ENCODE measurements at regions not wholly inside any gene's neighbourhood (a gene's known extent, or its start where the extent isn't known, plus 50 kb on each side); places are given as distances from the start of the nearest gene placed in this dataset.
"Not testable (repeated sequence)": the region's sequence is repeated elsewhere in the genome, so short reads cannot be mapped to it uniquely, and the experiment has no call there.

DNA sequence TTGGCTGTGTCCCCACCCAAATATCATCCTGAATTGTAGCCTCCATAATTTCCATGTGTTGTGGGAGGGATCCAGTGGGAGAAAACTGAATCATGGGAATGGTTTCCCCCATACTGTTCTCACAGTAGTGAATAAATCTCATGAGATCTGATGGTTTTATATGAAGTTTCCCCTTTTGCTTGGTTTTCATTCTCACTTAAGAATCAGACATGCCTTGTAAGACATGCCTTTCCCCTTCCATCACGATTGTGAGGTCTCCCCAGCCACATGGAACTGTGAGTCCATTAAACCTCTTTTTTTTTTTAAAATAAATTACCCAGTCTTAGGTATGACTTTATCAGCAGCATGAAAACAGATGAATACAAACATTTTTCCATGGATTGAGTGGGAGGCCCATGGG is 652.9 kb downstream of the ETNK1 start:
- H3K27ac Mint-ChIP-seq (ENCODE audit: unreplicated experiment), result no peak overlapping the region
- no TSS peak for BruUV-seq (replicated peaks)
- peaks cover 5% of the 10 kb centered on the region for H3K9me3 Mint-ChIP-seq (ENCODE audit: low read depth, unreplicated experiment)
- H3K4me3 Mint-ChIP-seq (ENCODE audit: low read depth, unreplicated experiment), result no peak overlapping the region
- H3K36me3 Mint-ChIP-seq (ENCODE audit: insufficient read depth, unreplicated experiment), result no peaks in the 10 kb centered on the region
- intact Hi-C loops (cut with micrococcal nuclease; ENCODE audit: unreplicated experiment), result no loop called here
- no peaks in the 10 kb centered on the region for H3K27me3 Mint-ChIP-seq (ENCODE audit: unreplicated experiment)
- DNase-seq, result no peak
- CTCF ChIA-PET, result no interaction called here
- TF ChIP-seq, protein P1, sequence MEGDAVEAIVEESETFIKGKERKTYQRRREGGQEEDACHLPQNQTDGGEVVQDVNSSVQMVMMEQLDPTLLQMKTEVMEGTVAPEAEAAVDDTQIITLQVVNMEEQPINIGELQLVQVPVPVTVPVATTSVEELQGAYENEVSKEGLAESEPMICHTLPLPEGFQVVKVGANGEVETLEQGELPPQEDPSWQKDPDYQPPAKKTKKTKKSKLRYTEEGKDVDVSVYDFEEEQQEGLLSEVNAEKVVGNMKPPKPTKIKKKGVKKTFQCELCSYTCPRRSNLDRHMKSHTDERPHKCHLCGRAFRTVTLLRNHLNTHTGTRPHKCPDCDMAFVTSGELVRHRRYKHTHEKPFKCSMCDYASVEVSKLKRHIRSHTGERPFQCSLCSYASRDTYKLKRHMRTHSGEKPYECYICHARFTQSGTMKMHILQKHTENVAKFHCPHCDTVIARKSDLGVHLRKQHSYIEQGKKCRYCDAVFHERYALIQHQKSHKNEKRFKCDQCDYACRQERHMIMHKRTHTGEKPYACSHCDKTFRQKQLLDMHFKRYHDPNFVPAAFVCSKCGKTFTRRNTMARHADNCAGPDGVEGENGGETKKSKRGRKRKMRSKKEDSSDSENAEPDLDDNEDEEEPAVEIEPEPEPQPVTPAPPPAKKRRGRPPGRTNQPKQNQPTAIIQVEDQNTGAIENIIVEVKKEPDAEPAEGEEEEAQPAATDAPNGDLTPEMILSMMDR (IDR thresholded peaks at IDR 0.05; ENCODE audit: unreplicated experiment), result no peak
- no peaks in the 10 kb centered on the region for H3K4me1 Mint-ChIP-seq (ENCODE audit: low read depth, unreplicated experiment)

DNA sequence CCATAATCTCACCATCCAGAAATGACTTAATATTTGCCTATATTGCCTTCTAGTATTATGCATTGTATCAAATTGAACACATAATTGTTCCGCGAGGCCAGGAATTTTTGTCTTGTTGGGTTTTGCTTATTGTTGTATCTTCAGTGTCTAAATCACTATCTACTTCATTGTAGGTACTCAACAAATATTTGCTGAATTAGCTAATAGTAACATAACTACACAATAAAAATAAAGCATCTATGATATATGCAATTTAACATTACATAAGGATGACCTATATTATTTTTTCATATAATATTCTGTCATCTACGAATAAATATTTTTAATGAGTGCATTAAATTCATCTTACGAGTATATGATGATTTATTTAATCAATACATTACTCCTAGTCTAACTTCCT is 656.3 kb downstream of the ETNK1 start:
- no peak for DNase-seq
- Mint-ChIP-seq H3K4me1 (ENCODE audit: low read depth, unreplicated experiment) (no peaks in the 10 kb centered on the region), H3K27me3 (ENCODE audit: unreplicated experiment) (no peaks in the 10 kb centered on the region), H3K36me3 (ENCODE audit: insufficient read depth, unreplicated experiment) (no peaks in the 10 kb centered on the region), H3K4me3 (ENCODE audit: low read depth, unreplicated experiment) (no peak overlapping the region), H3K9me3 (ENCODE audit: low read depth, unreplicated experiment) (peaks cover 6% of the 10 kb centered on the region), H3K27ac (ENCODE audit: unreplicated experiment) (no peak overlapping the region)
- intact Hi-C loops (cut with micrococcal nuclease; ENCODE audit: unreplicated experiment), result no loop called here
- CTCF ChIA-PET, result no interaction called here
- no TSS peak for BruUV-seq (replicated peaks)
- TF ChIP-seq, protein P1 (IDR thresholded peaks at IDR 0.05; ENCODE audit: unreplicated experiment), result no peak

DNA sequence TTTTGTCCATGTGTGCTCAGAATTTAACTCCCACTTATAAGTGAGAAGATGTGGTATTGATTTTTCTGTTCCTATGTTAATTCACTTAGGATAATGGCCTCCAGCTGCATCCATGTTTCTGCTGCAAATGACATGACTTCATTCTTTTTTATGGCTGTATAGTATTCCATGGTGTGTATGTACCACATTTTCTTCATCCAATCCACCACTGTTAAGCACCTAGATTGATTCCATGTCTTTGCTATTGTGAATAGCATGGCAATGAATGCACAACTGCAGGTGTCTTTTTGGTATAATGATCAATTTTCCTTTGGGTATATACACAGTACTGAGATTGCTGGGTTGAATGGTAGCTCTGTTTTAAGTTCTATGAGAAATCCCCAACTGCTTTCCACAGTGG is 657.7 kb downstream of the ETNK1 start:
- H3K4me3 Mint-ChIP-seq (ENCODE audit: low read depth, unreplicated experiment), result no peak overlapping the region
- peaks cover 6% of the 10 kb centered on the region for H3K9me3 Mint-ChIP-seq (ENCODE audit: low read depth, unreplicated experiment)
- no TSS peak for BruUV-seq (replicated peaks)
- no peaks in the 10 kb centered on the region for H3K4me1 Mint-ChIP-seq (ENCODE audit: low read depth, unreplicated experiment)
- no peaks in the 10 kb centered on the region for H3K27me3 Mint-ChIP-seq (ENCODE audit: unreplicated experiment)
- no peaks in the 10 kb centered on the region for H3K36me3 Mint-ChIP-seq (ENCODE audit: insufficient read depth, unreplicated experiment)
- H3K27ac Mint-ChIP-seq (ENCODE audit: unreplicated experiment), result no peak overlapping the region
- TF ChIP-seq, protein P1 (IDR thresholded peaks at IDR 0.05; ENCODE audit: unreplicated experiment), result no peak
- DNase-seq, result no peak
- intact Hi-C loops (cut with micrococcal nuclease; ENCODE audit: unreplicated experiment), result no loop called here
- CTCF ChIA-PET, result no interaction called here

DNA sequence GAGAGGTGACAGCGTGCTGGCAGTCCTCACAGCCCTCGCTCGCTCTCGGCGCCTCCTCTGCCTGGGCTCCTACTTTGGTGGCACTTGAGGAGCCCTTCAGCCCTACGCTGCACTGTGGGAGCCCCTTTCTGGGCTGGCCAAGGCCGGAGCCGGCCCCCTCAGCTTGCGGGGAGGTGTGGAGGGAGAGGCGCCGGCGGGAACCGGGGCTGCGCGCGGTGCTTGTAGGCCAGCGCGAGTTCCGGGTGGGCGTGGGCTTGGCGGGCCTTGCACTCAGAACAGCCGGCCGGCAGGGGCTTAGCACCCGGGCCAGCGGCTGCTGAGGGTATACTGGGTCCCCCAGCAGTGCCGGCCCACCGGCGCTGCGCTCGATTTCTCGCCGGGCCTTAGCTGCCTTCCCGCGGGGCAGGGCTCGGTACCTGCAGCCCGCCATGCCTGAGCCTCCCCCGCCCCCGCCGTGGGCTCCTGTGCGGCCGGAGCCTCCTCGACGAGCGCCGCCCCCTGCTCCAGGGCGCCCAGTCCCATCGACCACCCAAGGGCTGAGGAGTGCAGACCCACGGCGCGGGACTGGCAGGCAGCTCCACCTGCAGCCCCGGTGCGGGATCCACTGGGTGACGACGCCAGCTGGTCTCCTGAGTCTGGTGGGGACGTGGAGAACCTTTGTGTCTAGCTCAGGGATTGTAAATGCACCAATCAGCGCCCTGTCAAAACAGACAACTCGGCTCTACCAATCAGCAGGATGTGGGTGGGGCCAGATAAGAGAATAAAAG is 661.0 kb downstream of the ETNK1 start:
- H3K4me1 Mint-ChIP-seq (ENCODE audit: low read depth, unreplicated experiment); H3K36me3 Mint-ChIP-seq (ENCODE audit: insufficient read depth, unreplicated experiment); H3K9me3 Mint-ChIP-seq (ENCODE audit: low read depth, unreplicated experiment); CTCF ChIA-PET; H3K27ac Mint-ChIP-seq (ENCODE audit: unreplicated experiment); BruUV-seq (replicated peaks); H3K27me3 Mint-ChIP-seq (ENCODE audit: unreplicated experiment); intact Hi-C loops (cut with micrococcal nuclease; ENCODE audit: unreplicated experiment); H3K4me3 Mint-ChIP-seq (ENCODE audit: low read depth, unreplicated experiment); DNase-seq: not testable (repeated sequence)

GRCh38 chr12:23290627-23291330 is 658.7 kb downstream of the SOX5 start:
- H3K36me3 Mint-ChIP-seq (ENCODE audit: insufficient read depth, unreplicated experiment), result no peaks in the 10 kb centered on the region
- no peaks in the 10 kb centered on the region for H3K4me1 Mint-ChIP-seq (ENCODE audit: low read depth, unreplicated experiment)
- no peaks in the 10 kb centered on the region for H3K27me3 Mint-ChIP-seq (ENCODE audit: unreplicated experiment)
- CTCF ChIA-PET, result interaction anchor here (0.7 kb wide), 1 partner anchor 291 kb away, joined by 9 read pairs; no protein-coding TSS in a partner anchor
- TF ChIP-seq, protein P1 (IDR thresholded peaks at IDR 0.05; ENCODE audit: unreplicated experiment), result no peak
- peaks cover 3% of the 10 kb centered on the region for H3K9me3 Mint-ChIP-seq (ENCODE audit: low read depth, unreplicated experiment)
- intact Hi-C loops (cut with micrococcal nuclease; ENCODE audit: unreplicated experiment), result no loop called here
- DNase-seq, result no peak
- no peak overlapping the region for H3K27ac Mint-ChIP-seq (ENCODE audit: unreplicated experiment)
- BruUV-seq (replicated peaks), result no TSS peak
- H3K4me3 Mint-ChIP-seq (ENCODE audit: low read depth, unreplicated experiment), result no peak overlapping the region

Data from Calu3 (cell line).